Right lung (tissue), 2 donors: ENCODE measurements at regions not wholly inside any gene's neighbourhood (a gene's known extent, or its start where the extent isn't known, plus 50 kb on each side); places are given as distances from the start of the nearest gene placed in this dataset.
"Not testable (repeated sequence)": the region's sequence is repeated elsewhere in the genome, so short reads cannot be mapped to it uniquely, and the experiment has no call there.

Experiments
- DNase-seq, 2 donors: peaks; one replicate each; pipeline ENCODE4 v3.0.0-alpha.2; 2013

GRCh38 chr3:106120356-106120755 lies 251.5 kb upstream of the CBLB start:
- DNase-seq: no peak

GRCh38 chr3:106121491-106122289 lies 252.9 kb upstream of the CBLB start:
- no peak for DNase-seq

GRCh38 chr3:106124818-106125217 lies 256.0 kb upstream of the CBLB start:
- no peak for DNase-seq

GRCh38 chr3:106125321-106125720 lies 256.5 kb upstream of the CBLB start:
- DNase-seq: no peak

GRCh38 chr3:106126067-106126845 lies 257.4 kb upstream of the CBLB start:
- no peak for DNase-seq

GRCh38 chr3:106126846-106127235 lies 258.0 kb upstream of the CBLB start:
- no peak for DNase-seq

- DNase-seq: no peak
These were observed 261.1 kb upstream of the CBLB start for GRCh38 chr3:106129939-106130338.

- DNase-seq: peak; percentile 52 to 54
These were observed 261.8 kb upstream of the CBLB start for GRCh38 chr3:106130384-106131198.

- no peak for DNase-seq
These were observed 266.8 kb upstream of the CBLB start for GRCh38 chr3:106135451-106136160.

GRCh38 chr3:106139826-106140225 lies 271.0 kb upstream of the CBLB start:
- DNase-seq: no peak

- DNase-seq: no peak
These were observed 271.6 kb upstream of the CBLB start for GRCh38 chr3:106140431-106140830.

GRCh38 chr3:106144030-106144429 lies 275.2 kb upstream of the CBLB start:
- DNase-seq: no peak

GRCh38 chr3:106148440-106149082 lies 279.7 kb upstream of the CBLB start:
- DNase-seq: not testable (repeated sequence)

GRCh38 chr3:106157411-106157810 lies 288.6 kb upstream of the CBLB start:
- DNase-seq: no peak

GRCh38 chr3:106160396-106160795 lies 291.6 kb upstream of the CBLB start:
- DNase-seq: no peak

- DNase-seq: no peak
These were observed 292.4 kb upstream of the CBLB start for GRCh38 chr3:106161246-106161645.

- no peak for DNase-seq
These were observed 298.9 kb upstream of the CBLB start for GRCh38 chr3:106167728-106168127.

GRCh38 chr3:106168962-106169750 lies 300.3 kb upstream of the CBLB start:
- no peak for DNase-seq

- peak in 1 of 2 donors; percentile 31 for DNase-seq
These were observed 301.8 kb upstream of the CBLB start for GRCh38 chr3:106170636-106171035.

GRCh38 chr3:106172101-106172500 lies 303.3 kb upstream of the CBLB start:
- no peak for DNase-seq
